ENCODE measurements at regions not wholly inside any gene's neighbourhood (a gene's known extent, or its start where the extent isn't known, plus 50 kb on each side); places are given as distances from the start of the nearest gene placed in this dataset.

- WGBS (ENCODE audit: extremely low coverage, insufficient coverage, low lambda C conversion rate) = no CpG with 5 or more reads among the region's 13 CpGs
- Histone ChIP-seq H3K4me3 (ENCODE audit: low read length) (no peak overlapping the region), H3K4me2 (ENCODE audit: low read length) (no peak overlapping the region), H2AK5ac (ENCODE audit: low read length) (no peak overlapping the region), H3K27me3 (ENCODE audit: insufficient read depth, low read length, poor library complexity) (no peaks in the 10 kb centered on the region), H3K4ac (ENCODE audit: low read depth, low read length) (no peak overlapping the region), H3K56ac (ENCODE audit: low read length) (no peak overlapping the region), H3K4me1 (ENCODE audit: control insufficient read depth, low read depth, low read length) (no peaks in the 10 kb centered on the region), H3K9ac (ENCODE audit: low read length) (no peak overlapping the region), H3K18ac (ENCODE audit: low read length) (no peak overlapping the region), H3K27ac (ENCODE audit: low read depth, low read length) (no peak overlapping the region), H2BK15ac (replicated peaks; ENCODE audit: low read depth) (no peak overlapping the region), H3K36me3 (ENCODE audit: control insufficient read depth, insufficient read depth, low read length) (no peaks in the 10 kb centered on the region), H3K23ac (ENCODE audit: low read length) (no peak overlapping the region), H3K79me1 (ENCODE audit: low read length) (no peaks in the 10 kb centered on the region), H4K5ac (ENCODE audit: low read length) (no peak overlapping the region), H4K8ac (ENCODE audit: low read depth, low read length) (no peak overlapping the region), H2BK120ac (ENCODE audit: low read depth, low read length) (no peak overlapping the region), H2BK5ac (ENCODE audit: low read length) (no peak overlapping the region), H3K79me2 (ENCODE audit: control insufficient read depth, insufficient read depth, low read length) (no peaks in the 10 kb centered on the region)
- no peak for DNase-seq
Observed at GRCh38 chrX:40247848-40248622, 150.3 kb upstream of the BCOR start.

- H3K4me1 ChIP-seq (ENCODE audit: control insufficient read depth, low read depth, low read length) = no peaks in the 10 kb centered on the region
- H3K27ac ChIP-seq (ENCODE audit: low read depth, low read length) = no peak overlapping the region
- no peak overlapping the region for H2BK5ac ChIP-seq (ENCODE audit: low read length)
- H3K56ac ChIP-seq (ENCODE audit: low read length) = no peak overlapping the region
- no peak overlapping the region for H2BK15ac ChIP-seq (replicated peaks; ENCODE audit: low read depth)
- H3K9ac ChIP-seq (ENCODE audit: low read length) = no peak overlapping the region
- no peaks in the 10 kb centered on the region for H3K27me3 ChIP-seq (ENCODE audit: insufficient read depth, low read length, poor library complexity)
- DNase-seq = no peak
- H3K4me3 ChIP-seq (ENCODE audit: low read length) = no peak overlapping the region
- H2AK5ac ChIP-seq (ENCODE audit: low read length) = no peak overlapping the region
- no peak overlapping the region for H4K8ac ChIP-seq (ENCODE audit: low read depth, low read length)
- H2BK120ac ChIP-seq (ENCODE audit: low read depth, low read length) = no peak overlapping the region
- H4K5ac ChIP-seq (ENCODE audit: low read length) = no peak overlapping the region
- H3K23ac ChIP-seq (ENCODE audit: low read length) = no peak overlapping the region
- no CpG with 5 or more reads among the region's 1 CpG for WGBS (ENCODE audit: extremely low coverage, insufficient coverage, low lambda C conversion rate)
- H3K36me3 ChIP-seq (ENCODE audit: control insufficient read depth, insufficient read depth, low read length) = no peaks in the 10 kb centered on the region
- no peak overlapping the region for H3K4ac ChIP-seq (ENCODE audit: low read depth, low read length)
- H3K4me2 ChIP-seq (ENCODE audit: low read length) = no peak overlapping the region
- no peak overlapping the region for H3K18ac ChIP-seq (ENCODE audit: low read length)
- H3K79me2 ChIP-seq (ENCODE audit: control insufficient read depth, insufficient read depth, low read length) = no peaks in the 10 kb centered on the region
- H3K79me1 ChIP-seq (ENCODE audit: low read length) = no peaks in the 10 kb centered on the region
Observed at GRCh38 chrX:40247382-40247781, 149.6 kb upstream of the BCOR start.

- Histone ChIP-seq H3K4me3 (ENCODE audit: low read length) (no peak overlapping the region), H3K79me2 (ENCODE audit: control insufficient read depth, insufficient read depth, low read length) (no peaks in the 10 kb centered on the region), H2AK5ac (ENCODE audit: low read length) (no peak overlapping the region), H3K23ac (ENCODE audit: low read length) (no peak overlapping the region), H3K56ac (ENCODE audit: low read length) (no peak overlapping the region), H4K5ac (ENCODE audit: low read length) (no peak overlapping the region), H4K8ac (ENCODE audit: low read depth, low read length) (no peak overlapping the region), H3K27me3 (ENCODE audit: insufficient read depth, low read length, poor library complexity) (no peaks in the 10 kb centered on the region), H3K79me1 (ENCODE audit: low read length) (no peaks in the 10 kb centered on the region), H3K27ac (ENCODE audit: low read depth, low read length) (no peak overlapping the region), H2BK5ac (ENCODE audit: low read length) (no peak overlapping the region), H3K4me2 (ENCODE audit: low read length) (no peak overlapping the region), H3K36me3 (ENCODE audit: control insufficient read depth, insufficient read depth, low read length) (no peaks in the 10 kb centered on the region), H3K4me1 (ENCODE audit: control insufficient read depth, low read depth, low read length) (no peaks in the 10 kb centered on the region), H3K4ac (ENCODE audit: low read depth, low read length) (no peak overlapping the region), H3K9ac (ENCODE audit: low read length) (no peak overlapping the region), H2BK15ac (replicated peaks; ENCODE audit: low read depth) (no peak overlapping the region), H2BK120ac (ENCODE audit: low read depth, low read length) (no peak overlapping the region), H3K18ac (ENCODE audit: low read length) (no peak overlapping the region)
- WGBS (ENCODE audit: extremely low coverage, insufficient coverage, low lambda C conversion rate) = no CpG with 5 or more reads among the region's 12 CpGs
- DNase-seq = no peak
Observed at GRCh38 chrX:40245488-40246071, 147.8 kb upstream of the BCOR start.

- DNase-seq = no peak
- Histone ChIP-seq H3K4ac (ENCODE audit: low read depth, low read length) (no peak overlapping the region), H3K36me3 (ENCODE audit: control insufficient read depth, insufficient read depth, low read length) (no peaks in the 10 kb centered on the region)
Observed at GRCh38 chrX:40244980-40245379, 147.2 kb upstream of the BCOR start.

GRCh38 chrX:40243755-40244515, 146.2 kb upstream of the BCOR start:
- Histone ChIP-seq H3K4me2 (ENCODE audit: low read length) (no peak overlapping the region), H2BK5ac (ENCODE audit: low read length) (no peak overlapping the region), H3K4ac (ENCODE audit: low read depth, low read length) (no peak overlapping the region), H3K36me3 (ENCODE audit: control insufficient read depth, insufficient read depth, low read length) (no peaks in the 10 kb centered on the region), H3K23ac (ENCODE audit: low read length) (no peak overlapping the region), H3K4me3 (ENCODE audit: low read length) (no peak overlapping the region), H3K56ac (ENCODE audit: low read length) (no peak overlapping the region), H2BK120ac (ENCODE audit: low read depth, low read length) (no peak overlapping the region), H3K27ac (ENCODE audit: low read depth, low read length) (no peak overlapping the region), H3K79me2 (ENCODE audit: control insufficient read depth, insufficient read depth, low read length) (no peaks in the 10 kb centered on the region), H3K9ac (ENCODE audit: low read length) (no peak overlapping the region), H3K27me3 (ENCODE audit: insufficient read depth, low read length, poor library complexity) (no peaks in the 10 kb centered on the region), H4K5ac (ENCODE audit: low read length) (no peak overlapping the region), H2BK15ac (replicated peaks; ENCODE audit: low read depth) (no peak overlapping the region), H3K18ac (ENCODE audit: low read length) (no peak overlapping the region), H4K8ac (ENCODE audit: low read depth, low read length) (no peak overlapping the region), H3K79me1 (ENCODE audit: low read length) (no peaks in the 10 kb centered on the region), H2AK5ac (ENCODE audit: low read length) (no peak overlapping the region), H3K4me1 (ENCODE audit: control insufficient read depth, low read depth, low read length) (no peaks in the 10 kb centered on the region)
- no CpG with 5 or more reads among the region's 15 CpGs for WGBS (ENCODE audit: extremely low coverage, insufficient coverage, low lambda C conversion rate)
- no peak for DNase-seq

More at GRCh38 chrX:40244980-40245379, 147.2 kb upstream of the BCOR start:
- no peaks in the 10 kb centered on the region for H3K79me2 ChIP-seq (ENCODE audit: control insufficient read depth, insufficient read depth, low read length)
- no peak overlapping the region for H3K9ac ChIP-seq (ENCODE audit: low read length)
- no peak overlapping the region for H2BK5ac ChIP-seq (ENCODE audit: low read length)
- no peak overlapping the region for H4K8ac ChIP-seq (ENCODE audit: low read depth, low read length)
- H3K56ac ChIP-seq (ENCODE audit: low read length) = no peak overlapping the region
- H3K23ac ChIP-seq (ENCODE audit: low read length) = no peak overlapping the region
- no peak overlapping the region for H2AK5ac ChIP-seq (ENCODE audit: low read length)
- H2BK15ac ChIP-seq (replicated peaks; ENCODE audit: low read depth) = no peak overlapping the region
- no peaks in the 10 kb centered on the region for H3K27me3 ChIP-seq (ENCODE audit: insufficient read depth, low read length, poor library complexity)
- H3K27ac ChIP-seq (ENCODE audit: low read depth, low read length) = no peak overlapping the region
- H3K4me3 ChIP-seq (ENCODE audit: low read length) = no peak overlapping the region
- no peak overlapping the region for H3K4me2 ChIP-seq (ENCODE audit: low read length)
- H4K5ac ChIP-seq (ENCODE audit: low read length) = no peak overlapping the region
- no peak overlapping the region for H2BK120ac ChIP-seq (ENCODE audit: low read depth, low read length)
- H3K79me1 ChIP-seq (ENCODE audit: low read length) = no peaks in the 10 kb centered on the region
- no peak overlapping the region for H3K18ac ChIP-seq (ENCODE audit: low read length)
- whole genome bisulfite sequencing (ENCODE audit: extremely low coverage, insufficient coverage, low lambda C conversion rate) = no CpG with 5 or more reads among the region's 11 CpGs
- H3K4me1 ChIP-seq (ENCODE audit: control insufficient read depth, low read depth, low read length) = no peaks in the 10 kb centered on the region
